GM19099 (cell line): ENCODE measurements at regions not wholly inside any gene's neighbourhood (a gene's known extent, or its start where the extent isn't known, plus 50 kb on each side); places are given as distances from the start of the nearest gene placed in this dataset.

Experiments used
- POLR2A ChIP-seq: IDR thresholded peaks from 3 replicates; pipeline ENCODE4 v1.6.1; 2011; ENCODE audit warnings: low read depth; ENCODE audit not compliant: insufficient read length; ENCODE audit errors: extremely low read depth

- no peak for TF ChIP-seq POLR2A
Measured at GRCh38 chr7:69301253-69301652, 297.0 kb upstream of the AUTS2 start.

DNA sequence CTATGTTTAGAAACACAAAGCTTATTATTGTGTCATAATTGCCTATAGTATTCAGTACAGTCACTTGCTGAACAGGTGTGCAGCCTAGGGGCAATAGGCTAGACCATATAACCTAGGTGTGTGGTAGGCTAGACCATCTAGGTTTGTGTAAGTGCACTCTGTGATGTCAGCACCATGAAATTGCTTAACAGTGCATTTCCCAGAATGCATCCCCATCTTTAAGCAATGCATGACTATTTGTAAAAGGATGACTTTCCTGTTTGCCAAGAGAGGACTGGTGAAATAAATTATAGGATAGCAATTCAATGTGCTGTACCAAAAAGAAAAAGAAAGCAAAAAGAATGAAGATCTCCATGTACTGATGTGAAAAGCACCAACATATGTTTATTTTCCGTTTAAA is 288.7 kb upstream of the AUTS2 start:
- TF ChIP-seq POLR2A: no peak

GRCh38 chr7:69311489-69311888 is 286.8 kb upstream of the AUTS2 start:
- TF ChIP-seq POLR2A: no peak

- TF ChIP-seq POLR2A: no peak
Measured at GRCh38 chr7:69318794-69319193, 279.5 kb upstream of the AUTS2 start.

DNA sequence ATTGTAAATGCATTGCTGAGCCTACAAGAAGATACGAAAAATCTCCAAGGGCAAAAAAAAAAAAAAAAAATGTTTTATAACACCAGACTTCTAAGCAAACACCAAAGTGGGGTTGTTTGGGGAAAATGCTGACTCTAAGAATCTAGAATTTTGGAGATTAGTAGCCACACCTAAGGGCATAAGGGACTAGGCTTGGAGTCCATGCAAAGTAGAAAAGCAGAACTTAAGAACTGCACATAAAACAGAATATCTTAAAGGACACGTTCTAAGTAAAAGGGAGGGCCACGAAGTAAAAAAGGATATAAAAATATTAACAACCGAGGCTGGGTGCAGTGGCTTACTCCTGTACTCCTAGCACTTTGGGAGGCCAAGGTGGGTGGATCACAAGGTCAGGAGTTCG is 269.8 kb upstream of the AUTS2 start:
- TF ChIP-seq POLR2A: no peak

GRCh38 chr7:69334701-69335100 is 263.6 kb upstream of the AUTS2 start:
- TF ChIP-seq POLR2A: no peak

- TF ChIP-seq POLR2A: no peak
Measured at GRCh38 chr7:69335331-69335730, 262.9 kb upstream of the AUTS2 start.

DNA sequence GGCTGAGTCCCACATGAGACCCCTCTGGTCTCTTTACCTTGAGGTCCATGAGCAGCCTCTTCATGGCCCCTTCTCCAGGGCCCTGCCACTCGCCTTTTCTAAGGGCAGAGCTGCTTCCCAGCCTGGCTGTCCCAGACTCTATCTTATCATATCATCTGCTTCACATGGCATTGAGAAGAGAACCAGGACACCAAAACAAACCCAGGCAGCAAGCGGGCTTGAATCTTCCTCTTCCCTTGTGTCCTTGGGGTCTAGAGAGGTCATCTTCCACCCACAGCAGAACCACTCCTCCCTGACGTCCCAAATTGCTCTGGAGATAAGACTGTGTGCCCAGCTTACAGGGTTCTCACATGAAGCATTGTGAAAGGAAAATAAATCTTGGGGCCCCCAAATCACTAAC is 261.3 kb upstream of the AUTS2 start:
- no peak for TF ChIP-seq POLR2A

DNA sequence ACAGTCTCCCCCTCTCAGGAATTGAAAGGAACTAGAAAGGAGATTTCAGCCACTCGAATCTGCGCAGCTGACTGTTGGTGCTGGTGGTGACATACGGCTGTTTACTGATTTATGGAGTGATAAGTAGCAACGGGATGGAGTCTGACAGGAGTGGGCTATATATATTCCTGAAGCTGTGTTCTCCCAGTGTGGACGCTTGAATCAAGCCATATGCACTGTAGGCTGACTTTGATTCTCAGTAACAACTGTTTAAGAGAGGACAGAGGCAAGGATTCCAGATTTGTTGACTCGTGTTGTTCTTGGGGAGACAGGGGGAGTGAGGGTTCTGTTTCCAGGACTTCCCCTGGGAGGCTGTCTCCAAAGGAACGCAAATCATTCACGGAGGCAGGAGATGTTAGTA is 260.1 kb upstream of the AUTS2 start:
- TF ChIP-seq POLR2A: no peak

DNA sequence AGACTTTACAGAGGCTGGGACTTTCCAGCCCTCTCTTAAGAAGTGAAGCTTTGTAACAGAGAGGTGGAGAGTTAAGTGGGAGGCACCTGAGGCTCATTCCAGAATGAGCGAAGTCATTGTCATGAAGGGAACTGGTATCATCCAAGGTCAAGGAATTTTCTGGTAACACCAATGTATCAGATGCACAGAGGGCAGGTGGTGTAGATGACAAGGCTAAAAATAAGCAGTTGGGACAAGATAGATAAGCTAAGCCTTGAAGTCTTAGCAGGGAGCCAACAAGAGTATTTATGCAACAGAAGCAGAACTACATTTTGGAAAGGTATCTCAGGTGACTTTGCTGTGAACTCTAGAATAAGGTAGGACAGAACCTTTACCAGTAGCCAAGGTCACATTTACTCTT is 257.0 kb upstream of the AUTS2 start:
- no peak for TF ChIP-seq POLR2A

GRCh38 chr7:69342154-69342884 is 256.0 kb upstream of the AUTS2 start:
- TF ChIP-seq POLR2A: no peak

- TF ChIP-seq POLR2A: no peak
Measured at GRCh38 chr7:69349291-69349690, 249.0 kb upstream of the AUTS2 start.

GRCh38 chr7:69358163-69358821 is 240.0 kb upstream of the AUTS2 start:
- no peak for TF ChIP-seq POLR2A

DNA sequence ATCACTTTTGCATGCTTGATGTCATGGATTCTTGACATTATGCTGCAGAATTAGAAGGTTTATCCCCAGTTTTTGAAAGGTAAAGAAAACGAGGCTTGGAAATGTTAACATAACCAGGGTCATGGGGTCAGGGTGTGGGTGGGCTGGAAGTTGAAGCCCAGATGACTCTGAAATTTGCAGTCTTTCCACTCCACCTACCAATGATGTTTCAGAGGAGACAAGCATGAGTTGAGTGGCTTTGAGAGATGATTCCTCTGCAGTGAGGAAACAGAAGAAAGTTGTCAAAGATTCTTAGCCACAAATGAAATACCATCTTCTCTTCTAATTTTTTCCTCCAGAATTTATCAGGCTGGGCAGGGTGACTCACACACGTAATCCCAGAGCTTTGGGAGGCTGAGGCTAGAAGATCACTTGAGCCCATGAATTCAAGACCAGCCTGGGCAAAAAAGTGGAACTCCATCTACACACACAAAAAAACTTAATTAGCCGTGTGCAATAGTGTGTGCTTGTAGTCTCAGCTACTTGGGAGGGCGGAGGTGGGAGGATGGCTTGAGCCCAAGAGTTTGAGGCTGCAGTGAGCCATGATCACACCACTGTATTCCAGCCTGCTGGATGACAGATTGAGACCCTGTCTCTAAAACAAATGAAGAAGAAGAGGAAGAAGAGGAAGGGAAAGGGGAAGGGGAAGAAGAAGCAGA is 239.1 kb upstream of the AUTS2 start:
- TF ChIP-seq POLR2A: no peak

GRCh38 chr7:69360913-69361312 is 237.4 kb upstream of the AUTS2 start:
- TF ChIP-seq POLR2A: no peak

GRCh38 chr7:69363136-69363535 is 235.1 kb upstream of the AUTS2 start:
- no peak for TF ChIP-seq POLR2A
